OCI-LY3 (cell line): ENCODE measurements at regions not wholly inside any gene's neighbourhood (a gene's known extent, or its start where the extent isn't known, plus 50 kb on each side); places are given as distances from the start of the nearest gene placed in this dataset.

Experiments used
- H2AFZ ChIP-seq: fragments of 200-600, 300-600 bp; shearing (Covaris generic); 2 replicates; pipeline ENCODE4 v1.6.0; 2014; ENCODE audit warnings: antibody characterized with exemption, low read depth, low read length
- H3K27ac ChIP-seq: fragments of 200-600, 300-600 bp; sonication (generic); 2 replicates; pipeline ENCODE4 v1.5.1; 2014; ENCODE audit warnings: mild to moderate bottlenecking, low read length, moderate library complexity, mixed read lengths
- H3K27me3 ChIP-seq: fragments of 200-600, 300-600 bp; sonication (generic); 2 replicates; pipeline ENCODE4 v1.6.1; 2014; ENCODE audit warnings: low read depth, low read length, mixed read lengths
- H3K36me3 ChIP-seq: fragments of 200-600, 300-600 bp; sonication (generic); replicated peaks from 2 replicates; pipeline ENCODE3; 2014; ENCODE audit warnings: low read depth, low read length, mixed read lengths
- H3K4me1 ChIP-seq: fragments of 300-600, 200-600 bp; sonication (generic); 2 replicates; pipeline ENCODE4 v1.6.1; 2014; ENCODE audit warnings: low read length, mixed read lengths
- H3K4me2 ChIP-seq: fragments of 200-600, 300-600 bp; sonication (generic); 2 replicates; pipeline ENCODE4 v1.6.1; 2014; ENCODE audit warnings: low read length, mixed read lengths
- H3K4me3 ChIP-seq: fragments of 300-600, 200-600 bp; sonication (generic); 2 replicates; pipeline ENCODE4 v1.5.1; 2014; ENCODE audit warnings: antibody characterized with exemption, mild to moderate bottlenecking, low read length, moderate library complexity
- H3K79me2 ChIP-seq: fragments of 300-600, 200-600 bp; shearing (Covaris generic); 2 replicates; pipeline ENCODE4 v1.6.1; 2014; ENCODE audit warnings: mild to moderate bottlenecking, low read length, mixed read lengths
- H3K9ac ChIP-seq: fragments of 300-600, 200-600 bp; shearing (Covaris generic); 2 replicates; pipeline ENCODE4 v1.6.0; 2014; ENCODE audit warnings: mild to moderate bottlenecking, low read length, moderate library complexity
- H3K9me3 ChIP-seq: fragments of 200-600, 300-600 bp; shearing (Covaris generic); 2 replicates; pipeline ENCODE4 v1.6.1; 2014; ENCODE audit warnings: low read length, mixed read lengths; ENCODE audit not compliant: insufficient read depth
- H4K20me1 ChIP-seq: fragments of 200-600, 300-600 bp; sonication (generic); 2 replicates; pipeline ENCODE4 v1.6.1; 2016; ENCODE audit warnings: low read length, mixed read lengths; ENCODE audit not compliant: insufficient read depth
- EZH2phosphoT487 ChIP-seq: fragments of 200-600 bp; shearing (Covaris generic); IDR thresholded peaks from 2 replicates; pipeline ENCODE4 v1.6.1; 2018; ENCODE audit warnings: antibody characterized with exemption, mixed run types, low read depth
- TF ChIP-seq, protein P1 (sequence below): fragments of 200-600, 300-600 bp; sonication (generic); IDR thresholded peaks from 2 replicates; pipeline ENCODE4 v1.5.1; 2014; ENCODE audit warnings: antibody characterized with exemption, low read length, low read depth

DNA sequence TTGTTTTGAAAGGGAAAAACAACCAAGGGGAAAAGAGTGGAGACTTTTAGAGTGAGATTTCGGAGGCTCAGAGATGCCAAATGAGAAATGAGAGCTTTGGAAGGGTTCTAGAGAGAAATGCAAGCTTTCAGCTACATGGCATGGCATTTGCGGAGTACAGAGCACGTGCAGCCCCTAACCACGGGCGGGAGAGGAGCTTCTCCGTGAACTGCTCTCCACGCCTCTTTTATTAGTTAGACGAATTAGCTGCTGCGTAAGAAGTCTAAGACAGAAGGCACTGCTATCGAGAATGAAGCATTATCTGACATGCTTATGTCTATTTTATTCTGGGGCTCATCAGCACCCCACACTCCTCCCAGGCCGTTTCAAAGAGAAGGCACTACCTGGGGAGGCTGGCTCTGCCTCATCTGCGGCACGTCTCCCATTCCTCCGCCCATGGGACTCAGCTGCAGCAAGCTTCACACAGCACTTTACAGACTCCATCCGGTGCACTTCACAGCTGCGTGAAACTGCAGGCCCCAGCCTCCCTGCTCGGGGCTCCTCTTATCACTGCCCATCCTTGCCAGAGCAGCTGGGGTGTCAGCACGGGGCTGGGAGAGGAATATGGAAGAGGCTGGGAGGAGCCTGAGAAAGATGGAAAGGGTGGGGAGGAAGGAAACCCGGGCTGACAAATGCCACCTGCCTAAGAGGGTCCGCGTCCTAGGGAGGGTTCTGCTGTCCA, 207.3 kb upstream of the APCDD1 start:
- no peak overlapping the region for H3K9ac ChIP-seq
- TF ChIP-seq, protein P1, sequence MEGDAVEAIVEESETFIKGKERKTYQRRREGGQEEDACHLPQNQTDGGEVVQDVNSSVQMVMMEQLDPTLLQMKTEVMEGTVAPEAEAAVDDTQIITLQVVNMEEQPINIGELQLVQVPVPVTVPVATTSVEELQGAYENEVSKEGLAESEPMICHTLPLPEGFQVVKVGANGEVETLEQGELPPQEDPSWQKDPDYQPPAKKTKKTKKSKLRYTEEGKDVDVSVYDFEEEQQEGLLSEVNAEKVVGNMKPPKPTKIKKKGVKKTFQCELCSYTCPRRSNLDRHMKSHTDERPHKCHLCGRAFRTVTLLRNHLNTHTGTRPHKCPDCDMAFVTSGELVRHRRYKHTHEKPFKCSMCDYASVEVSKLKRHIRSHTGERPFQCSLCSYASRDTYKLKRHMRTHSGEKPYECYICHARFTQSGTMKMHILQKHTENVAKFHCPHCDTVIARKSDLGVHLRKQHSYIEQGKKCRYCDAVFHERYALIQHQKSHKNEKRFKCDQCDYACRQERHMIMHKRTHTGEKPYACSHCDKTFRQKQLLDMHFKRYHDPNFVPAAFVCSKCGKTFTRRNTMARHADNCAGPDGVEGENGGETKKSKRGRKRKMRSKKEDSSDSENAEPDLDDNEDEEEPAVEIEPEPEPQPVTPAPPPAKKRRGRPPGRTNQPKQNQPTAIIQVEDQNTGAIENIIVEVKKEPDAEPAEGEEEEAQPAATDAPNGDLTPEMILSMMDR = no peak
- H3K36me3 ChIP-seq = no peaks in the 10 kb centered on the region
- H4K20me1 ChIP-seq = no peaks in the 10 kb centered on the region
- no peaks in the 10 kb centered on the region for H3K4me1 ChIP-seq
- H3K4me2 ChIP-seq = no peak overlapping the region
- no peaks in the 10 kb centered on the region for H3K9me3 ChIP-seq
- no peaks in the 10 kb centered on the region for H3K79me2 ChIP-seq
- H3K27me3 ChIP-seq = no peaks in the 10 kb centered on the region
- no peak overlapping the region for H3K4me3 ChIP-seq
- no peak overlapping the region for H3K27ac ChIP-seq
- no peak overlapping the region for H2AFZ ChIP-seq

DNA sequence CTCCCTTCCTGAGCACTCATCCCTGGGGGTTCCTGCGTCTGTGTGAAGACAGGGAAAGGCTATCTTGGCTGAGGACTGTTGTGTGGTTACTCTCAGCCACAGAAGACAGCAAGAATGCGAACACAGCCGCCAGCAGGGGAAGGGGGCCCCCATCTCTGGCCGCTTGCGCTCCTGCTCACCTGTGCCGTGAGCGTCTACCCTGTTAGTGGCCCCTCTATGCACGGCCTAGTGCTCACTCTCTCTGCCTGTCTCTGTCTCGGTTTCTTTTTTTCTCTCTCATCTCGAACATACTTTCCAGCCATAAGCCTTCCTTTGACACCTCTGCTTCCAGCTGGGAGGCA, 206.7 kb upstream of the APCDD1 start:
- Histone ChIP-seq H3K4me1 (no peaks in the 10 kb centered on the region), H3K4me3 (no peak overlapping the region), H3K9me3 (no peaks in the 10 kb centered on the region), H4K20me1 (no peaks in the 10 kb centered on the region), H3K27ac (no peak overlapping the region), H3K36me3 (no peaks in the 10 kb centered on the region), H3K79me2 (no peaks in the 10 kb centered on the region), H2AFZ (no peak overlapping the region), H3K27me3 (no peaks in the 10 kb centered on the region), H3K9ac (no peak overlapping the region), H3K4me2 (no peak overlapping the region)
- TF ChIP-seq, protein P1 = no peak
- no peak for TF ChIP-seq EZH2phosphoT487

DNA sequence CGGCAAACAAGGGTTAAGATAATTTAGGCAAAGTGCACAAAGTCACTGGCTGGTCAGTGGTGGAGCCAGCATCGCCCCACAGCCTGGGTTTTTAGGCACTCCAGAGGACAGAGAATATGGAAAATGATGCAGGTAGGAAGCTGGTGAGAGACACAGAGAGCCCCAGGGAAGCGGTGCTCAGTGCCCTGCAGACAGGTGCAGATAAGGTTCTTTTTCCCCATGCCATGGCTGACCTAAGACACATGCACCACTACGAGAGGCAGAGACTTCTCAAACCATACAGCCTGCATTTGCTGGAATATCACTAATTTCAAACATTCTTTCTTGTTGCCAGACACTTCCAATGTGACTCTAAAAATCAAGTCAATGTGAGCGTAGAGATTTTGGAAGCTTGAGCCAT, 205.7 kb upstream of the APCDD1 start:
- no peaks in the 10 kb centered on the region for H3K79me2 ChIP-seq
- no peaks in the 10 kb centered on the region for H3K27me3 ChIP-seq
- H3K9ac ChIP-seq = no peak overlapping the region
- no peaks in the 10 kb centered on the region for H4K20me1 ChIP-seq
- no peaks in the 10 kb centered on the region for H3K36me3 ChIP-seq
- H3K4me2 ChIP-seq = no peak overlapping the region
- no peak overlapping the region for H3K27ac ChIP-seq
- no peak overlapping the region for H2AFZ ChIP-seq
- H3K9me3 ChIP-seq = no peaks in the 10 kb centered on the region
- TF ChIP-seq, protein P1 = no peak
- no peak for TF ChIP-seq EZH2phosphoT487
- no peaks in the 10 kb centered on the region for H3K4me1 ChIP-seq
- no peak overlapping the region for H3K4me3 ChIP-seq

DNA sequence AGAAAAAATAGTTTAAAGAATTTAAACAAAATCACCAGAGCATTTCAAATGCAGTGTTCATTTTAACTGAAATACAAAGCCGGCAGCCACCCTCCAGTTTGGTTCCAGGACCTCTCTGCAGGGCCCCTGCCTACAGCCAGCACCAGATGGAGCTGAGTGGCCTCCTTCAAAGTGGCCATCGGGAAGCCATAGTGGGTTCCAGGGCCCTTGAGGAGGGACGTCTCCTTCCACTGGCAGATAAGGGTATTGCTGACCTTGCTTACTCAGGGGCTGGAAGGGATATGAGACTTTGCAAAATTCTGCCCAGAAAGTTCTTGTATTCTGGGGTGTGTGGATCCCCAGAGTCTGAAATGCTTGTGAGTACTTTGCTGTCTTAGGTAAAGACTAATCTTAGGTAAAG, 205.2 kb upstream of the APCDD1 start:
- Histone ChIP-seq H3K4me1 (no peaks in the 10 kb centered on the region), H3K27ac (no peak overlapping the region), H3K4me2 (no peak overlapping the region), H3K27me3 (no peaks in the 10 kb centered on the region), H3K9ac (no peak overlapping the region), H4K20me1 (no peaks in the 10 kb centered on the region), H3K79me2 (no peaks in the 10 kb centered on the region), H3K9me3 (no peaks in the 10 kb centered on the region), H2AFZ (no peak overlapping the region), H3K4me3 (no peak overlapping the region), H3K36me3 (no peaks in the 10 kb centered on the region)
- no peak for TF ChIP-seq EZH2phosphoT487
- TF ChIP-seq, protein P1 = no peak
